Tibial nerve (tissue), 4 donors: ENCODE measurements at regions not wholly inside any gene's neighbourhood (a gene's known extent, or its start where the extent isn't known, plus 50 kb on each side); places are given as distances from the start of the nearest gene placed in this dataset.

Experiments
- DNase-seq, 2 donors: peaks; one replicate each; pipeline ENCODE4 v3.0.0-alpha.2; 2019; ENCODE audit warnings: low spot score in 2 of 2
- H3K27ac ChIP-seq, 4 donors: fragments of 200-600 bp; sonication (generic) in 3 of 4; one replicate each; pipeline ENCODE4 v1.5.1; 2017 to 2019; ENCODE audit warnings: mild to moderate bottlenecking in 1 of 4
- H3K27me3 ChIP-seq, 2 donors: fragments of 200-600 bp; sonication (generic) in 1 of 2; one replicate each; pipeline versions ENCODE4 v1.5.1 to v1.6.0; 2017 to 2019
- H3K36me3 ChIP-seq, 3 donors: fragments of 200-600 bp; sonication (generic); one replicate each; pipeline ENCODE4 v1.5.1; 2018 to 2019
- H3K4me1 ChIP-seq, 4 donors: fragments of 200-600 bp; sonication (generic) in 3 of 4; one replicate each; pipeline ENCODE4 v1.5.1; 2017 to 2019
- H3K4me3 ChIP-seq, 4 donors: fragments of 200-600 bp; sonication (generic) in 3 of 4; one replicate each; pipeline ENCODE4 v1.5.1; 2017 to 2019; ENCODE audit warnings: mild to moderate bottlenecking in 1 of 4, moderate library complexity in 1 of 4
- H3K9me3 ChIP-seq, 4 donors: fragments of 200-600 bp; sonication (generic) in 3 of 4; one replicate each; pipeline ENCODE4 v1.5.1; 2017 to 2019
- EP300 ChIP-seq, 2 donors: sonication (generic); formaldehyde crosslinking; IDR thresholded peaks; one replicate each; pipeline ENCODE4 v1.6.1; 2017; ENCODE audit warnings: antibody characterized with exemption in 2 of 2, mild to moderate bottlenecking in 1 of 2
- POLR2A ChIP-seq, 2 donors: fragments of 450-650 bp; IDR thresholded peaks; one replicate each; pipeline ENCODE4 v1.6.1; 2017; ENCODE audit warnings: antibody characterized with exemption in 2 of 2, mild to moderate bottlenecking in 2 of 2, moderate library complexity in 2 of 2
- WGBS, 2 donors: methylation state at CpG; one replicate each; pipeline ENCODE4 v1.1.5; 2018; 5-methylcytosine and 5-hydroxymethylcytosine counted together
- TF ChIP-seq, protein P1 (sequence below), 5 experiments: fragments of 200-600 bp in 3 of 5; fragments of 450-650 bp in 2 of 5; sonication (generic) in 3 of 5; IDR thresholded peaks; one replicate each; pipeline ENCODE4 v1.5.1; 2016 to 2019; ENCODE audit warnings: antibody characterized with exemption in 5 of 5, mild to moderate bottlenecking in 3 of 5, moderate library complexity in 2 of 5

DNA sequence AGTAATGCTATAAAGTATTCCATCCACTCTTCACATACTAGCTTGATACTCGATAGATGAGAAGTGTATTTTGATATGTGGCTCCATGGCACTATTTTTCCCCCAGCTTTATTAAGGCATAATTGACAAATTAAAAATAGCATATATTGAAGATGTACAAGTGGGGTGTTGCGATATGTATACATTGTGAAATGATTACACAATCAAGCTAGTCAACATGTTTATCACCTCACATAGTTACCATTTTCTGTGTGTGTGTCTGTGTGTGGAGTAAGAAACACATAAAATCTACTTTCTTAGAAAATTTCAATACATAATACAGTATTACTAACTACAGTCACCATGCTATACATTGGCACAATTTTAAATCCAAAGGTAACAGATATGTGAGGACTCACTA is 82.5 kb upstream of the MYT1L start:
- H3K4me3 ChIP-seq: no peak overlapping the region
- no peaks in the 10 kb centered on the region for H3K9me3 ChIP-seq
- no peaks in the 10 kb centered on the region for H3K4me1 ChIP-seq
- H3K36me3 ChIP-seq: no peaks in the 10 kb centered on the region
- DNase-seq: no peak
- 94 to 96% methylated on average over 2 of the region's 2 CpGs for WGBS, 2 donors
- TF ChIP-seq, protein P1, sequence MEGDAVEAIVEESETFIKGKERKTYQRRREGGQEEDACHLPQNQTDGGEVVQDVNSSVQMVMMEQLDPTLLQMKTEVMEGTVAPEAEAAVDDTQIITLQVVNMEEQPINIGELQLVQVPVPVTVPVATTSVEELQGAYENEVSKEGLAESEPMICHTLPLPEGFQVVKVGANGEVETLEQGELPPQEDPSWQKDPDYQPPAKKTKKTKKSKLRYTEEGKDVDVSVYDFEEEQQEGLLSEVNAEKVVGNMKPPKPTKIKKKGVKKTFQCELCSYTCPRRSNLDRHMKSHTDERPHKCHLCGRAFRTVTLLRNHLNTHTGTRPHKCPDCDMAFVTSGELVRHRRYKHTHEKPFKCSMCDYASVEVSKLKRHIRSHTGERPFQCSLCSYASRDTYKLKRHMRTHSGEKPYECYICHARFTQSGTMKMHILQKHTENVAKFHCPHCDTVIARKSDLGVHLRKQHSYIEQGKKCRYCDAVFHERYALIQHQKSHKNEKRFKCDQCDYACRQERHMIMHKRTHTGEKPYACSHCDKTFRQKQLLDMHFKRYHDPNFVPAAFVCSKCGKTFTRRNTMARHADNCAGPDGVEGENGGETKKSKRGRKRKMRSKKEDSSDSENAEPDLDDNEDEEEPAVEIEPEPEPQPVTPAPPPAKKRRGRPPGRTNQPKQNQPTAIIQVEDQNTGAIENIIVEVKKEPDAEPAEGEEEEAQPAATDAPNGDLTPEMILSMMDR (IDR thresholded peaks at IDR 0.05): no peak
- TF ChIP-seq EP300 (IDR thresholded peaks at IDR 0.05) (no peak), POLR2A (IDR thresholded peaks at IDR 0.05) (no peak)
- H3K27me3 ChIP-seq: no peaks in the 10 kb centered on the region
- no peak overlapping the region for H3K27ac ChIP-seq

DNA sequence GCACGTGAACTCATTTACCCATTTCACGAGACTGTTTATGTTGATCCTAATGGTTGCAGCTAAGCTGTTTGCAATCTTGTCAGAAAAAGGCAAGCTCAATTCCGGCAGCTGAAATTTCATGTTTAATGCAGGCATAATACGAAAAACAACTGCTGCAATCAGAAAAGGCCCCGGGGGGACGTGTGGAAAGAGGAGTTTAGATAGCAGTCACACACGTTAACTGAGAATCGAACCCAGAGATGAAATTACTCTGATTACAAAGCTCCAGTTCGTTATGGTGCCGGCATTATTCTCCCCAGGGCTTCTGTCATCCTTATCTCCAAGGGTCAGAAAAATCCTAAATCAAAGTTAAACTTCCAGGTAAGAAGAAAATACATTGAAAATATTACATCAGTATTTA is 79.9 kb upstream of the MYT1L start:
- 75 to 76% methylated on average over 10 of the region's 10 CpGs for WGBS, 2 donors

DNA sequence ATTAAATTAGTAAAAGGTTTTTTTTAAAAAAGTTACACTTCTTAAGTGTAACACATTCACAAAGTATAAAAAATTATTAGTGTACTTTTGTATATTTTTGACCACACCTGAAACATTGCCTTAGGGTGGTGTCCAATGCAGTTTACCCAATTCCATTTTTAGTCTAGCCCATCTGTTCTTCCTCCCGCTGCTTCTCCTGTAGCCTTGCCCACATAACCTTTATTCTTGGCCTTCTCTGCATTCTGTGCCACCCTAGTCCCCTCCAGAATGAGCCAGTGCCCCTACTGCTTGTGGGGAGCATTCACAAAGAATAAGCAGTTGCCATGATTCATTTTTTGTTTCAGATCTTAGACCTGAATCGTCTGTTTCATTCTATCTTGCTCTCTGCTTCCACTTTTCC is 78.4 kb upstream of the MYT1L start:
- no peak for TF ChIP-seq EP300 (IDR thresholded peaks at IDR 0.05)
- TF ChIP-seq POLR2A (IDR thresholded peaks at IDR 0.05): no peak
- TF ChIP-seq, protein P1 (IDR thresholded peaks at IDR 0.05): no peak
- WGBS, 2 donors: 69 to 80% methylated on average over 2 of the region's 2 CpGs
- no peaks in the 10 kb centered on the region for H3K27me3 ChIP-seq
- DNase-seq: no peak
- no peak overlapping the region for H3K27ac ChIP-seq
- peaks cover 0 to 18% (median 2%) of the 10 kb centered on the region in 4 donors for H3K9me3 ChIP-seq
- no peaks in the 10 kb centered on the region for H3K36me3 ChIP-seq
- no peak overlapping the region for H3K4me3 ChIP-seq
- no peaks in the 10 kb centered on the region for H3K4me1 ChIP-seq

More for the DNA sequence above, 79.9 kb upstream of the MYT1L start:
- Histone ChIP-seq H3K27me3 (no peaks in the 10 kb centered on the region), H3K36me3 (no peaks in the 10 kb centered on the region), H3K9me3 (peaks cover 0 to 7% (median 0%) of the 10 kb centered on the region in 4 donors), H3K4me1 (no peaks in the 10 kb centered on the region), H3K27ac (no peak overlapping the region), H3K4me3 (no peak overlapping the region)
- no peak for DNase-seq
- TF ChIP-seq EP300 (IDR thresholded peaks at IDR 0.05): no peak
- TF ChIP-seq, protein P1 (IDR thresholded peaks at IDR 0.05): no peak
- no peak for TF ChIP-seq POLR2A (IDR thresholded peaks at IDR 0.05)

DNA sequence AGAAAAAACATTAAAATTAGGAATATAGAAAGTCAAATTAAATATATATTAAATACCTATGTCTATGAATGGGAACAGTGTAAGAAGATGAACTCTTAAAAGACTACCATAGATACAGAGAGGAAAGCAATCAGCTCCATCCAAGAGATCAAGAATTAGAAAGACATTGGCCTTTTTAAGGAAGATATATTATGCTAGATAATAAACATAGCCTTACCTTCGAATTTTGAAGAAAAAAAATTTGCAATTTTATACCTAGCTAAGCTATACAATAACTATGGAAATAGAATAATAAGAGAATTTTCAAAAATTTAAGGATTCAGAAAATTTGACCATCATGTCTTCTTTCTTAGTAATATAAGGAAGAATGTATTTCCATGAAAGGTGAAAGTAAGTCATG is 74.7 kb upstream of the MYT1L start:
- DNase-seq: no peak
- no peak for TF ChIP-seq EP300 (IDR thresholded peaks at IDR 0.05)
- no peak for TF ChIP-seq POLR2A (IDR thresholded peaks at IDR 0.05)
- TF ChIP-seq, protein P1 (IDR thresholded peaks at IDR 0.05): no peak
- Histone ChIP-seq H3K27ac (no peak overlapping the region), H3K9me3 (peaks cover 0 to 18% (median 2%) of the 10 kb centered on the region in 4 donors), H3K27me3 (no peaks in the 10 kb centered on the region), H3K4me3 (no peak overlapping the region), H3K4me1 (no peaks in the 10 kb centered on the region), H3K36me3 (no peaks in the 10 kb centered on the region)
- 61 to 86% methylated on average over 1 of the region's 1 CpG for WGBS, 2 donors

DNA sequence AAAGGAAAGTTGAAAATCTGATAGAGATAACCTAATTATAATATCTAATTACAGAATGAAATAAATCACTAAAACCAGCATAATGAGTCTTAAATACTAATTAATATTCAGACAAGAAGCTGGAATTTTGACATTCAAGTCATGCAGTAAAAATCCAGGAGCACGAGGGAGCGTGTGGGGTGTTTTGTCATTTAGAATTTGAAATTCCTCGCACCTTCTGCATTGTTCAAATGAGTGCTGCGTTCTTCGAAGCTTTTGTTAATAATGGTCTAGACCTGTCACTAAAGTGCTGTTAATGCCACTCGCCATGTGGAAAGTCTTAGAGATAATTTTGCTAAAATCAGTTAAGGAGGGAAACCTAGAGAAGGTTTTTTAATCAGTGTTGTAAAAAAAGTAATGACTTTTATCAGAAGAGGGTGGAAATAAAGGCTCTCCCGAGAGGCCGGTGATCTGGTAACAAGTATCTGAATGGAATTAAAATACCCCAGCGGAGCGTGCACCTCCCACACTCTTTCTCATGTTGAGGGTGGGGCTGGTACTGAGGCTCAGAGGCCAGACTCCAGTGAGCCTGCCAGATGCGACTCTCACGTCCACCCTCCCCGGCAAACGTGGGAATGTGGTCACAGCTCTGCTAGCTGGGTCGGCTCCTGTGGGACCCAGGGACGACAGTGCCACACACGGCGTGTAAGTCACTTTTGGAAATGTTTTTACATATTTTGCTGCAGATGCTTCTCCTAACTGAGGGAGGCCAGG is 69.4 kb upstream of the MYT1L start:
- Histone ChIP-seq H3K4me3 (no peak overlapping the region), H3K36me3 (no peaks in the 10 kb centered on the region), H3K27me3 (no peaks in the 10 kb centered on the region), H3K4me1 (no peaks in the 10 kb centered on the region), H3K27ac (no peak overlapping the region), H3K9me3 (peaks cover 0 to 7% (median under 1%) of the 10 kb centered on the region in 4 donors)
- no peak for TF ChIP-seq EP300 (IDR thresholded peaks at IDR 0.05)
- no peak for TF ChIP-seq POLR2A (IDR thresholded peaks at IDR 0.05)
- TF ChIP-seq, protein P1 (IDR thresholded peaks at IDR 0.05): no peak
- 68 to 71% methylated on average over 18 of the region's 18 CpGs for WGBS, 2 donors
- DNase-seq: no peak
